GM23248 (cell line): ENCODE measurements at regions not wholly inside any gene's neighbourhood (a gene's known extent, or its start where the extent isn't known, plus 50 kb on each side); places are given as distances from the start of the nearest gene placed in this dataset.

Experiments
- DNase-seq: peaks from one replicate; pipeline ENCODE4 v3.0.0-alpha.2; 2015
- H2AFZ ChIP-seq: fragments of 200-600 bp; sonication (generic); 2 replicates; pipeline ENCODE4 v1.6.1; 2016; ENCODE audit warnings: antibody characterized with exemption
- H3F3A ChIP-seq: fragments of 200-600 bp; sonication (generic); 2 replicates; pipeline ENCODE4 v1.6.1; 2016; ENCODE audit warnings: mild to moderate bottlenecking, antibody characterized with exemption, mixed run types; ENCODE audit not compliant: insufficient read depth
- H3K27ac ChIP-seq: fragments of 200-600 bp; sonication (generic); 2 replicates; pipeline ENCODE4 v1.5.1; 2016; ENCODE audit warnings: mild to moderate bottlenecking
- H3K27me3 ChIP-seq: fragments of 200-600 bp; sonication (generic); replicated peaks from 2 replicates; pipeline ENCODE4 v1.6.1; 2016; ENCODE audit warnings: mild to moderate bottlenecking; ENCODE audit not compliant: insufficient read depth
- H3K36me3 ChIP-seq: fragments of 200-600 bp; sonication (generic); 2 replicates; pipeline ENCODE4 v1.6.1; 2016; ENCODE audit warnings: low read depth, mild to moderate bottlenecking
- H3K4me1 ChIP-seq: fragments of 200-600 bp; sonication (generic); 2 replicates; pipeline ENCODE4 v1.6.1; 2016; ENCODE audit warnings: mild to moderate bottlenecking; ENCODE audit not compliant: insufficient read depth
- H3K4me2 ChIP-seq: fragments of 200-600 bp; sonication (generic); one replicate; pipeline ENCODE4 v1.6.1; 2016; ENCODE audit warnings: mild to moderate bottlenecking; ENCODE audit not compliant: unreplicated experiment
- H3K4me3 ChIP-seq: fragments of 200-600 bp; sonication (generic); 2 replicates; pipeline ENCODE4 v1.5.1; 2016; ENCODE audit warnings: mild to moderate bottlenecking
- H3K79me2 ChIP-seq: fragments of 200-600 bp; sonication (generic); 2 replicates; pipeline ENCODE4 v1.6.1; 2016; ENCODE audit warnings: mild to moderate bottlenecking; ENCODE audit not compliant: insufficient read depth
- H3K9ac ChIP-seq: fragments of 200-600 bp; sonication (generic); 2 replicates; pipeline ENCODE4 v1.6.1; 2016; ENCODE audit warnings: mild to moderate bottlenecking
- H3K9me2 ChIP-seq: fragments of 200-600 bp; sonication (generic); 2 replicates; pipeline ENCODE4 v1.6.1; 2016; ENCODE audit warnings: mixed run types, mild to moderate bottlenecking, moderate library complexity; ENCODE audit not compliant: insufficient read depth
- H3K9me3 ChIP-seq: fragments of 200-600 bp; sonication (generic); one replicate; pipeline ENCODE4 v1.6.1; 2017; ENCODE audit warnings: low read depth
- H4K20me1 ChIP-seq: fragments of 200-600 bp; sonication (generic); 2 replicates; pipeline ENCODE4 v1.6.0; 2016; ENCODE audit not compliant: insufficient read depth
- EZH2 ChIP-seq: fragments of 200-600 bp; sonication (generic); IDR thresholded peaks from 2 replicates; pipeline ENCODE4 v1.6.1; 2018; ENCODE audit warnings: antibody characterized with exemption, mild to moderate bottlenecking; ENCODE audit not compliant: insufficient read depth, poor library complexity, severe bottlenecking
- EZH2phosphoT487 ChIP-seq: fragments of 200-600 bp; sonication (generic); IDR thresholded peaks from 2 replicates; pipeline ENCODE4 v1.6.1; 2018; ENCODE audit warnings: antibody characterized with exemption, moderate library complexity, mild to moderate bottlenecking, low read depth; ENCODE audit not compliant: insufficient read depth
- WGBS, 2 experiments: methylation state at CpG; one replicate each; pipeline ENCODE4 v1.1.6; 2015 to 2017; ENCODE audit warnings: low lambda C conversion rate in 2 of 2, low coverage in 1 of 2; ENCODE audit errors: missing lambda C conversion rate in 2 of 2; 5-methylcytosine and 5-hydroxymethylcytosine counted together
- in situ Hi-C: fragments of 300-500 bp; cut with MboI; formaldehyde crosslinking; loops from 2 replicates; pipeline ENCODE4 v1.15.0; 2020

GRCh38 chr1:90502194-90502593 is 214.9 kb downstream of the BARHL2 start:
- Histone ChIP-seq H3K9me2 (no peaks in the 10 kb centered on the region), H3K9ac (no peak overlapping the region), H3K36me3 (no peaks in the 10 kb centered on the region), H2AFZ (no peak overlapping the region), H3K4me1 (no peaks in the 10 kb centered on the region), H3F3A (no peaks in the 10 kb centered on the region), H3K27ac (no peak overlapping the region), H3K4me3 (no peak overlapping the region), H3K4me2 (no peak overlapping the region), H3K27me3 (no peaks in the 10 kb centered on the region), H4K20me1 (no peaks in the 10 kb centered on the region), H3K79me2 (no peaks in the 10 kb centered on the region), H3K9me3 (no peaks in the 10 kb centered on the region)
- in situ Hi-C loops = no loop called here
- no peak for DNase-seq
- 9 to 10% methylated on average over 7 of the region's 7 CpGs for WGBS, 2 experiments
- TF ChIP-seq EZH2phosphoT487 (no peak), EZH2 (no peak)

- H3K4me1 ChIP-seq = no peaks in the 10 kb centered on the region
- no peaks in the 10 kb centered on the region for H4K20me1 ChIP-seq
- H3K36me3 ChIP-seq = no peaks in the 10 kb centered on the region
- H3K9me2 ChIP-seq = no peaks in the 10 kb centered on the region
- H3F3A ChIP-seq = no peaks in the 10 kb centered on the region
- H3K4me2 ChIP-seq = no peak overlapping the region
- H3K27me3 ChIP-seq = no peaks in the 10 kb centered on the region
- H3K9ac ChIP-seq = no peak overlapping the region
- no peak overlapping the region for H3K27ac ChIP-seq
- 42 to 44% methylated on average over 3 of the region's 3 CpGs for WGBS, 2 experiments
- no peaks in the 10 kb centered on the region for H3K79me2 ChIP-seq
- no peak overlapping the region for H3K4me3 ChIP-seq
- in situ Hi-C loops = no loop called here
- TF ChIP-seq EZH2 (no peak), EZH2phosphoT487 (no peak)
- no peak for DNase-seq
- H2AFZ ChIP-seq = no peak overlapping the region
- no peaks in the 10 kb centered on the region for H3K9me3 ChIP-seq
Observed at GRCh38 chr1:90501281-90501680, 215.8 kb downstream of the BARHL2 start.

- WGBS, 2 experiments = 5 to 6% methylated on average over 11 of the region's 11 CpGs
- in situ Hi-C loops = no loop called here
- no peak overlapping the region for H2AFZ ChIP-seq
- no peaks in the 10 kb centered on the region for H3K36me3 ChIP-seq
- H3F3A ChIP-seq = no peaks in the 10 kb centered on the region
- H3K79me2 ChIP-seq = no peaks in the 10 kb centered on the region
- no peaks in the 10 kb centered on the region for H3K9me2 ChIP-seq
- no peak for TF ChIP-seq EZH2phosphoT487
- TF ChIP-seq EZH2 = no peak
- no peaks in the 10 kb centered on the region for H4K20me1 ChIP-seq
- no peaks in the 10 kb centered on the region for H3K9me3 ChIP-seq
- no peaks in the 10 kb centered on the region for H3K27me3 ChIP-seq
- H3K4me3 ChIP-seq = no peak overlapping the region
- H3K9ac ChIP-seq = no peak overlapping the region
- H3K4me2 ChIP-seq = no peak overlapping the region
- no peak for DNase-seq
- no peak overlapping the region for H3K27ac ChIP-seq
- H3K4me1 ChIP-seq = no peaks in the 10 kb centered on the region
Observed at GRCh38 chr1:90494748-90495282, 222.3 kb downstream of the BARHL2 start.

DNA sequence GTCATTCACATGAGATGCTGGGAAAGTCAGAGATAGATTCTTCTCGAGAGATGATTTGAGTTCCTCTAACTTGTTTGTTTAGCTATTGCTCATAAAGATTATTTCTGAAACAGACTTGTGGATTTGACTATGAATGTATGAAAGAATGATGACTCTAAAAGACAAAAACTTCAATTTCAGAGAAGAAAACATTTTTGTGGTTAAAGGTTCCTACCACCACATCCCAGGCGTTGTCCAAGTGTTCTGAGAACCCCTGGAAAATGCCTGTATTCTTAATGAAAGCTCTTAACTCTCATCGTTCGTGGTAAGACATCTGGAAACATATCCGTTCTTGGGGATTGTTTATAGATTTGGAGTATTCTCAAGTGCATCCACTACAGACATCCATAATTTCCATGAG is 228.7 kb downstream of the BARHL2 start:
- Histone ChIP-seq H3F3A (no peaks in the 10 kb centered on the region), H3K36me3 (no peaks in the 10 kb centered on the region), H3K4me3 (no peak overlapping the region), H3K9me3 (no peaks in the 10 kb centered on the region), H3K9me2 (no peaks in the 10 kb centered on the region), H3K27ac (no peak overlapping the region), H4K20me1 (no peaks in the 10 kb centered on the region), H3K4me1 (no peaks in the 10 kb centered on the region), H3K27me3 (no peaks in the 10 kb centered on the region), H2AFZ (no peak overlapping the region), H3K9ac (no peak overlapping the region), H3K4me2 (no peak overlapping the region), H3K79me2 (no peaks in the 10 kb centered on the region)
- WGBS, 2 experiments = 10 to 13% methylated on average over 5 of the region's 5 CpGs
- DNase-seq = peak; percentile 4
- TF ChIP-seq EZH2 = no peak
- no peak for TF ChIP-seq EZH2phosphoT487
- in situ Hi-C loops = no loop called here

- Histone ChIP-seq H3K36me3 (no peaks in the 10 kb centered on the region), H3K79me2 (no peaks in the 10 kb centered on the region), H3K9me3 (no peaks in the 10 kb centered on the region), H3K4me1 (no peaks in the 10 kb centered on the region), H3F3A (no peaks in the 10 kb centered on the region), H3K4me3 (no peak overlapping the region), H2AFZ (no peak overlapping the region), H3K27me3 (no peaks in the 10 kb centered on the region), H3K9me2 (no peaks in the 10 kb centered on the region), H3K9ac (no peak overlapping the region), H3K27ac (no peak overlapping the region), H3K4me2 (no peak overlapping the region), H4K20me1 (no peaks in the 10 kb centered on the region)
- no peak for DNase-seq
- no peak for TF ChIP-seq EZH2phosphoT487
- no peak for TF ChIP-seq EZH2
- WGBS, 2 experiments = 7 to 15% methylated on average over 3 of the region's 3 CpGs
- in situ Hi-C loops = no loop called here
Observed at GRCh38 chr1:90486996-90487395, 230.1 kb downstream of the BARHL2 start.
